Osteocyte (in vitro differentiated cells): ENCODE measurements at regions not wholly inside any gene's neighbourhood (a gene's known extent, or its start where the extent isn't known, plus 50 kb on each side); places are given as distances from the start of the nearest gene placed in this dataset.

Experiments
- DNase-seq: peaks from one replicate; pipeline ENCODE4 v3.0.0; 2021; ENCODE audit warnings: mixed read lengths; ENCODE audit not compliant: unreplicated experiment; ENCODE audit errors: extremely low spot score
- H3K27ac Mint-ChIP-seq: one replicate; pipeline ENCODE4 v1.8.0; 2021; ENCODE audit warnings: mild to moderate bottlenecking, mixed read lengths; ENCODE audit not compliant: unreplicated experiment
- H3K27me3 Mint-ChIP-seq: one replicate; pipeline ENCODE4 v1.8.0; 2021; ENCODE audit warnings: mixed read lengths; ENCODE audit not compliant: unreplicated experiment
- H3K36me3 Mint-ChIP-seq: one replicate; pipeline ENCODE4 v1.8.0; 2021; ENCODE audit warnings: mixed read lengths; ENCODE audit not compliant: unreplicated experiment
- H3K4me1 Mint-ChIP-seq: one replicate; pipeline ENCODE4 v1.8.0; 2021; ENCODE audit warnings: mixed read lengths; ENCODE audit not compliant: unreplicated experiment
- H3K4me3 Mint-ChIP-seq: one replicate; pipeline ENCODE4 v1.8.0; 2021; ENCODE audit warnings: mild to moderate bottlenecking, moderate library complexity, mixed read lengths; ENCODE audit not compliant: unreplicated experiment
- H3K9me3 Mint-ChIP-seq: one replicate; pipeline ENCODE4 v1.8.0; 2021; ENCODE audit warnings: mixed read lengths; ENCODE audit not compliant: unreplicated experiment
- TF ChIP-seq, protein P1 (sequence below): fragments of 200-600 bp; sonication (generic); IDR thresholded peaks from 2 replicates; pipeline ENCODE4 v1.5.0; 2021; ENCODE audit warnings: antibody characterized with exemption, mild to moderate bottlenecking, moderate library complexity

- no peak for DNase-seq
- H3K27ac Mint-ChIP-seq = no peak overlapping the region
- no peaks in the 10 kb centered on the region for H3K27me3 Mint-ChIP-seq
- TF ChIP-seq, protein P1, sequence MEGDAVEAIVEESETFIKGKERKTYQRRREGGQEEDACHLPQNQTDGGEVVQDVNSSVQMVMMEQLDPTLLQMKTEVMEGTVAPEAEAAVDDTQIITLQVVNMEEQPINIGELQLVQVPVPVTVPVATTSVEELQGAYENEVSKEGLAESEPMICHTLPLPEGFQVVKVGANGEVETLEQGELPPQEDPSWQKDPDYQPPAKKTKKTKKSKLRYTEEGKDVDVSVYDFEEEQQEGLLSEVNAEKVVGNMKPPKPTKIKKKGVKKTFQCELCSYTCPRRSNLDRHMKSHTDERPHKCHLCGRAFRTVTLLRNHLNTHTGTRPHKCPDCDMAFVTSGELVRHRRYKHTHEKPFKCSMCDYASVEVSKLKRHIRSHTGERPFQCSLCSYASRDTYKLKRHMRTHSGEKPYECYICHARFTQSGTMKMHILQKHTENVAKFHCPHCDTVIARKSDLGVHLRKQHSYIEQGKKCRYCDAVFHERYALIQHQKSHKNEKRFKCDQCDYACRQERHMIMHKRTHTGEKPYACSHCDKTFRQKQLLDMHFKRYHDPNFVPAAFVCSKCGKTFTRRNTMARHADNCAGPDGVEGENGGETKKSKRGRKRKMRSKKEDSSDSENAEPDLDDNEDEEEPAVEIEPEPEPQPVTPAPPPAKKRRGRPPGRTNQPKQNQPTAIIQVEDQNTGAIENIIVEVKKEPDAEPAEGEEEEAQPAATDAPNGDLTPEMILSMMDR = no peak
- peaks cover under 1% of the 10 kb centered on the region for H3K4me1 Mint-ChIP-seq
- no peaks in the 10 kb centered on the region for H3K9me3 Mint-ChIP-seq
- no peaks in the 10 kb centered on the region for H3K36me3 Mint-ChIP-seq
- H3K4me3 Mint-ChIP-seq = no peak overlapping the region
These were observed 54.1 kb upstream of the PRKG1 start for GRCh38 chr10:51020200-51020599.

DNA sequence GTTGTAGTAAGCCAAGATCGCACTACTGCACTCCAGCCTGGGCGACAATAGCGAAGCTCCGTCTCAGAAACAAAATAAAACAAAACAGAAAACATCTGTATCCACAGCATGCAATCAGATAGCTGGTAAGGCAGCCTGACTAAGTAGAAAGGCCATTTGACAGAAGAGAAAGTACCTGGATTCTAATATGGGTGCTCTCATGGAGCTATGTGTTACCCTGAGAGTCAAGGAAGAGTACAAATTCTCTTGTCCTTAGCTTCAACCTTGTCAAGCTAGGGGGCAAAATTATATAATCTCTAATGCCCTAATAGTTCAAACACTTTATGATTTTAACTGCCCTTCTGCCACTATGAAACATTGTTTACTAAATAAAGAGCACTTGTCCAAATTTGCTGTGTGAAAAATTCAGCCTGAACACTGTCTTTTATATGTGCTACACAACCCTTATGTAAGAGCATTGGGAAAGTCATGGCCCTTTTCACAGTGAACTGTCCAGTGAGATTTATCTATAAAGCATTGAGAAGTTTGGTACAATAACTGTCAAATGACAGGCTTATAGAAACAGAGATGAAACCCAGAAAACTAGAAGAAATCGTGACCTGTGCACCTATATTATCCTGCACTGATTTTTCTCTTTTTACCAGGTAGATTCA, 51.2 kb upstream of the PRKG1 start:
- H3K9me3 Mint-ChIP-seq = no peaks in the 10 kb centered on the region
- TF ChIP-seq, protein P1 = no peak
- no peaks in the 10 kb centered on the region for H3K36me3 Mint-ChIP-seq

DNA sequence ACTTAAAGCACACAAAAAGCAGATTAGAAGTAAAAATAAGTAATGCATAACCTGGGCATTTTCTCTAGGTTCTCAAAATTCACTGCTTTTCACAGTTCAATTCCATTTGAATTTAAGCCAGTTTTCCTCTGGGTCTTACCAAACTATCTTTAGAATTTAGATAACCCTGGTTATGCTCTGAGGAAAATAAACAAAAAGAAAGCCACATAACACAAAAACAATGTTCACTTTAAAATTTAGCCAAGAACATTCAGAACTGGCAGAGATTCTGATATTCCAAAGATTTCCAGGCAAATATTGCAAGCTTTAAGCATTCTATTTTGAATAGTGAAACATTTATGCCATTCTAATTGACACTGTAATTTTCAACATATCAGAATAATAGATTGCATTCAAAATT, 50.7 kb upstream of the PRKG1 start:
- Mint-ChIP-seq H3K27me3 (no peaks in the 10 kb centered on the region), H3K9me3 (no peaks in the 10 kb centered on the region), H3K27ac (no peak overlapping the region), H3K4me3 (no peak overlapping the region), H3K4me1 (no peaks in the 10 kb centered on the region), H3K36me3 (no peaks in the 10 kb centered on the region)
- TF ChIP-seq, protein P1 = no peak
- no peak for DNase-seq

More for the DNA sequence above, 51.2 kb upstream of the PRKG1 start:
- Mint-ChIP-seq H3K27ac (no peak overlapping the region), H3K27me3 (no peaks in the 10 kb centered on the region), H3K4me3 (no peak overlapping the region), H3K4me1 (no peaks in the 10 kb centered on the region)
- DNase-seq = no peak
